H1 (cell line): ENCODE measurements at regions not wholly inside any gene's neighbourhood (a gene's known extent, or its start where the extent isn't known, plus 50 kb on each side); places are given as distances from the start of the nearest gene placed in this dataset.

Experiments used
- BCL11A ChIP-seq, 2 experiments: IDR thresholded peaks; one replicate each; pipeline ENCODE4 v1.6.1; 2011; ENCODE audit warnings: low read depth in 2 of 2, low read length in 2 of 2, mild to moderate bottlenecking in 2 of 2
- CBX8 ChIP-seq: fragments of 300-800, 300-1000 bp; sonication (generic); IDR thresholded peaks from 2 replicates; pipeline ENCODE4 v1.7.1; 2016; ENCODE audit warnings: low read depth, low read length, borderline replicate concordance
- GTF2F1 ChIP-seq: IDR thresholded peaks from 2 replicates; pipeline ENCODE4 v1.6.1; 2012; ENCODE audit warnings: low read depth, low read length, improper control_type of control experiment, borderline replicate concordance
- KDM1A ChIP-seq: fragments of 200-600, 300-600 bp; sonication (generic); IDR thresholded peaks from 2 replicates; pipeline ENCODE4 v1.7.1; 2016; ENCODE audit warnings: mild to moderate bottlenecking, low read length, borderline replicate concordance
- RAD21 ChIP-seq, 2 experiments: IDR thresholded peaks in 1 of 2; conservative IDR thresholded peaks in 1 of 2; 2 replicates each; pipeline ENCODE4 v1.6.1; 2011; ENCODE audit warnings: low read depth in 2 of 2, low read length in 2 of 2, improper control_type of control experiment in 1 of 2, inconsistent platforms in 1 of 2, mild to moderate bottlenecking in 1 of 2, moderate library complexity in 1 of 2
- RNF2 ChIP-seq: fragments of 200-900, 300-1000 bp; sonication (generic); IDR thresholded peaks from 2 replicates; pipeline ENCODE4 v1.7.1; 2016; ENCODE audit warnings: borderline replicate concordance, low read depth, mild to moderate bottlenecking, antibody characterized with exemption, low read length; ENCODE audit not compliant: poor library complexity, severe bottlenecking; ENCODE audit errors: missing control alignments
- SRF ChIP-seq: IDR thresholded peaks from 2 replicates; pipeline ENCODE4 v1.6.1; 2011; ENCODE audit warnings: mild to moderate bottlenecking, low read depth, low read length, moderate library complexity
- ZNF274 ChIP-seq: IDR thresholded peaks from 2 replicates; pipeline ENCODE4 v1.7.0; 2012; ENCODE audit warnings: low read length, borderline replicate concordance; ENCODE audit errors: extremely low read depth

- TF ChIP-seq KDM1A (no peak), SRF (no peak), GTF2F1 (no peak), CBX8 (no peak), RNF2 (no peak), ZNF274 (no peak), BCL11A (IDR thresholded peaks at IDR 0.05; ENCODE audit: low read depth in 2 of 2, low read length in 2 of 2) (no peak), RAD21 (IDR thresholded peaks at IDR 0.05 in 1 of 2, conservative IDR thresholded peaks at IDR 0.05 in 1 of 2; ENCODE audit: low read depth in 2 of 2, low read length in 2 of 2) (no peak)
Measured at GRCh38 chr6:121657972-121658371, 222.5 kb downstream of the GJA1 start (continued).
